SW480 (cell line): ENCODE measurements at regions not wholly inside any gene's neighbourhood (a gene's known extent, or its start where the extent isn't known, plus 50 kb on each side); places are given as distances from the start of the nearest gene placed in this dataset.

ENCODE experiments used
- DNase-seq: peaks from one replicate; pipeline ENCODE4 v3.0.0-alpha.2; 2016; ENCODE audit warnings: low spot score

DNA sequence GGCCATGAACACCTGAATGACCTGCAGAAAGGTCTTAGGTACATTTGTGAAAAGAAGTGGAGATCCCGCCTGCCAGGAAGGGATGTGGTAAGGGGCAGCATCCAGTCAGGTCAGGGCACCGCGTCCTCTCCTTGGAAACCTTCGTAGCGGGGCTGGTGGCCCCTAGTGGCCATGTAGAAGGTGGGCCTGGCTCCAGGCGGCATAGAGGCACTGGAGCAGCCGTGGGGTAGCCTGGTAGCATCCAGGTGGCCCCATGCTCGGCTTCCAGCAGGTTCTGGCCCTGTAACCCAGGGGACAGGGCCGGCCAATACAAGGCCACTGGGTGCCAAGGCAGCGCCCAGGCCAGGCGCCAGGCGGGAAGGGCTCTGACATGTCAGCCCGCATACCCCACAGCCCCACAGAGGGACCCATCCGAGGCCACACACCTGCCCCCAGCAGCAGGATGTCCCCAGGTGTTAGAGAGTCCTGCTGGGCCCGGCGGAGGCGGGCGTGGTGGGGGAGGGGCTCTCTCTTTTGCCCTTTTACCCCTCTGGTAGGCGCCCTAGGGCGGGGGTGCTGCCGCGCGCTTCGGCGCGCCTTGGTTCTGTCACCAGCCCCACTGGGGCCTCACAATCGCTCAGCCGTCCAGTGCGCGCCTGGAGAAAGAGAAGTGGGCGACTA is 58.3 kb upstream of the SPATA31E1 start:
- DNase-seq: no peak

DNA sequence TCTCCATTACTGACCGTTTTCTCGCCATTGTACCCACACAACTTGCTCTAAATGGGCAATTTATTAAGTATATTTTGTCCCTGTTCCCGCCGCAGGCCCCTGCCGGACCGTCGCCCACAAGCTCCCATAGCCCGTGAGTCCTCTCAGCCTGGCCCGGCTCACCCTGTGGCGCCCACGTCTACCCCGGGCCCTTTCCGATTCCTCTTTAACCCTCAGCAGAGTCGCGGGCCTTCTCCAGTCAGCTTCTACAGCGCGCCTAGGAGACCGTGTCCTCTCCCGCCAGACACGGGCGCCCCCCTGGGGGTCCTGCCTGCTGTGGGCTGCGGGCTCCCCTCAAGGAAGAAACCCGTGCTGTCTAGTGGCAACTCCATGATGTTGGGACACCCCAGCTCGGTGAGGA is 57.8 kb upstream of the SPATA31E1 start:
- DNase-seq: no peak

DNA sequence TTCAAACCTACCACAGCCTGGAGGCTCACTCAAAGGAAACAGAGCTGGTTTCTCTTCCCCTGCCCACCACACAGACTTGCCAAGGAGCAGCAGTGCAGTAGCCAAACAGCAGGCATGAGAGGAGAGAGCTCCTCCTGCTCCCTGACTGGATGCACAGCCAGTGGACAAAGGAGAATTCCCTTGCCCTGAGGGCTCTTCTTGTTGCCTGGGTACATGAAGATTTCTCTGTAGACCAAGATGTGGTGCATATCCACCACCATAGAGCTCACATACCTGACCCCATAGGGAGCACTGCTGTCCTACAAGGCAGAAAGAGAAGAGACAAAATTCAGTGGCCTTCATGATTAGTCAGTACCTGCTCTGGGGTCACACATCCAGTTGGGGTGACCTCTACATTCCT is 56.3 kb upstream of the SPATA31E1 start:
- DNase-seq: no peak

DNA sequence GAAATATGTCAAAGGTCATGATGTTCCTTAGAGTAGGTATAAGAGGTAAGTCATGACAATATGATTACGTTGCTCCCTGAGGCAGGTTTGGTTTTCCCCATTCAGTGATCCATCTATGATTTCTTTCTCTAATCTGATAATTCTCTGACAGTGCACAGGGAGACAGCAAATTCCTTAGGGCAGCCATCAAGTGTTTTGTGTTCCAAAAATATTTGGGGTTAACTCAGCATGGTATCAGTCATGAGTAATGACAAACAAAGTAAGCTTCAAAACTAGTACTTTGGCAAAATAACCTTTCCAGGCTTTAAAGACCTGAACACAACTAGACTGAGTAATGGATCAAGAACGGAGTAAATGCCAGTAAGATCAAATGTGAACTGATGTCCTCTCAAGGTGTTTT is 55.3 kb upstream of the SPATA31E1 start:
- no peak for DNase-seq

DNA sequence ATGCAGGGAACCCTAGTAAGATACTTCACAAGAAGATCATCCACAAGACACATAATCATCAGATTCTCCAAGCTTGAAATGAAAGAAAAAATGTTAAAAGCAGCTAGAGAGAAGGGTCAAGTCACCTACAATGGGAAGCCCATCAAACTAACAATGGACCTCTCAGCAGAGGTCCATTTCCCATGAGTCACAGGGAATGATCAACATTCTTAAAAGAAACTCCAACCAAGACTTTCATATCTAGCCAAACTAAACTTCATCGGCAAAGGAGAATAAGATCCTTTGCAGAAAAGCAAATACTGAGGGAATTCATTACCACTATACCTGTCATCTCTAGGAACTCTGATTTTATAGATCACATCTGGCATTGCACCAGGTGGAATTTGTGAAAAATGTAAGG is 52.9 kb upstream of the SPATA31E1 start:
- DNase-seq: no peak

DNA sequence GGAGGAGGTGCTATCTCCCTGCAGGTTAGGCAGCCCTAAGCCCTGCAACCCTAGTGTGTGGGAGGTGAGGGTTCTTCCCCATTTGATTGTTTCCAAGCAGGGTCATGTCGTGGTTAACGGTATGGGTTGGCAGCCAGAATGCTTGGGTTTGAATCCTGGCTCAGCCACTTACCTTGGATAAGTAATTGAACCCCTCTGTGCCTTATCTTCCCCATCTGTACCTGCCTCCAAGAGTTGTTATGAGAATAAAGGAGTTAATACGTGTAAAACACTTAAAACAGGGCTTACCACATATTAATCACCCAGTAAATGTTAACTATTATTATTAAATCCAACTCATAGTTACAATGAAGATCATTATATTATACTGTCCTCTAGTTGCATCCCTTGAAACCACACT is 52.2 kb upstream of the SPATA31E1 start:
- no peak for DNase-seq

DNA sequence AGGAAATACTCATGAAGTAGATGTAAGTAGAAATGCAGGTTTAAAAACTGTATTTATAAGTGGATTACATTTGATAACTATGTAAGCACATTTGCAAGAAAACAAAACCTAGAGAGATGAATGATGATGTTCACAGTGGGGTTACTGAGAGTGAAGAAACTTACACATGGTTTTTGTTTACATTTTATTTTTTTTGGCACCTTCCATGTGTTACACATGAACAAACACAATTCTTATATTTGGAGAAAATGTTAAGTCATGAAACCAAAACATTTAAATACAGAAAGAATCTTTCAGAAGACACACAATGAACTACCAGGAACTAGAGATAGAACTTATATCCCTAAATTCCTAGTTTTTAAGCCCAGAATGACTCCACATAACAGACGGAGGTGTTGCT is 51.5 kb upstream of the SPATA31E1 start:
- DNase-seq: no peak
